AG09309 (cell line): ENCODE measurements at regions not wholly inside any gene's neighbourhood (a gene's known extent, or its start where the extent isn't known, plus 50 kb on each side); places are given as distances from the start of the nearest gene placed in this dataset.

ENCODE experiments used
- DNase-seq: peaks from one replicate; pipeline ENCODE4 v3.0.0-alpha.2; 2010; ENCODE audit warnings: low read depth
- H3K4me3 ChIP-seq: 2 replicates; pipeline ENCODE4 v1.5.1; 2011; ENCODE audit warnings: mild to moderate bottlenecking, low read depth, low read length, moderate library complexity; ENCODE audit not compliant: control insufficient read depth
- TF ChIP-seq, protein P1 (sequence below): IDR thresholded peaks from 2 replicates; pipeline ENCODE4 v1.5.1; 2011; ENCODE audit warnings: mild to moderate bottlenecking, low read depth, low read length, inconsistent platforms; ENCODE audit not compliant: insufficient read depth, control insufficient read depth; ENCODE audit errors: missing control alignments

- TF ChIP-seq, protein P1, sequence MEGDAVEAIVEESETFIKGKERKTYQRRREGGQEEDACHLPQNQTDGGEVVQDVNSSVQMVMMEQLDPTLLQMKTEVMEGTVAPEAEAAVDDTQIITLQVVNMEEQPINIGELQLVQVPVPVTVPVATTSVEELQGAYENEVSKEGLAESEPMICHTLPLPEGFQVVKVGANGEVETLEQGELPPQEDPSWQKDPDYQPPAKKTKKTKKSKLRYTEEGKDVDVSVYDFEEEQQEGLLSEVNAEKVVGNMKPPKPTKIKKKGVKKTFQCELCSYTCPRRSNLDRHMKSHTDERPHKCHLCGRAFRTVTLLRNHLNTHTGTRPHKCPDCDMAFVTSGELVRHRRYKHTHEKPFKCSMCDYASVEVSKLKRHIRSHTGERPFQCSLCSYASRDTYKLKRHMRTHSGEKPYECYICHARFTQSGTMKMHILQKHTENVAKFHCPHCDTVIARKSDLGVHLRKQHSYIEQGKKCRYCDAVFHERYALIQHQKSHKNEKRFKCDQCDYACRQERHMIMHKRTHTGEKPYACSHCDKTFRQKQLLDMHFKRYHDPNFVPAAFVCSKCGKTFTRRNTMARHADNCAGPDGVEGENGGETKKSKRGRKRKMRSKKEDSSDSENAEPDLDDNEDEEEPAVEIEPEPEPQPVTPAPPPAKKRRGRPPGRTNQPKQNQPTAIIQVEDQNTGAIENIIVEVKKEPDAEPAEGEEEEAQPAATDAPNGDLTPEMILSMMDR, result no peak
- no peak overlapping the region for H3K4me3 ChIP-seq
- DNase-seq, result no peak
Observed at GRCh38 chr3:20352546-20353179, 166.7 kb upstream of the SGO1 start.

GRCh38 chr3:20350449-20350848 lies 164.4 kb upstream of the SGO1 start:
- no peak for DNase-seq
- no peak overlapping the region for H3K4me3 ChIP-seq
- TF ChIP-seq, protein P1, result no peak

GRCh38 chr3:20346916-20347315 lies 160.9 kb upstream of the SGO1 start:
- DNase-seq, result no peak
- TF ChIP-seq, protein P1, result no peak

GRCh38 chr3:20346369-20346768 lies 160.4 kb upstream of the SGO1 start:
- no peak overlapping the region for H3K4me3 ChIP-seq
- TF ChIP-seq, protein P1, result no peak

More at GRCh38 chr3:20346916-20347315, 160.9 kb upstream of the SGO1 start:
- H3K4me3 ChIP-seq, result no peak overlapping the region

GRCh38 chr3:20344400-20344959 lies 158.5 kb upstream of the SGO1 start:
- no peak for DNase-seq
- TF ChIP-seq, protein P1, result no peak
- no peak overlapping the region for H3K4me3 ChIP-seq

More at GRCh38 chr3:20346369-20346768, 160.4 kb upstream of the SGO1 start:
- DNase-seq, result no peak

DNA sequence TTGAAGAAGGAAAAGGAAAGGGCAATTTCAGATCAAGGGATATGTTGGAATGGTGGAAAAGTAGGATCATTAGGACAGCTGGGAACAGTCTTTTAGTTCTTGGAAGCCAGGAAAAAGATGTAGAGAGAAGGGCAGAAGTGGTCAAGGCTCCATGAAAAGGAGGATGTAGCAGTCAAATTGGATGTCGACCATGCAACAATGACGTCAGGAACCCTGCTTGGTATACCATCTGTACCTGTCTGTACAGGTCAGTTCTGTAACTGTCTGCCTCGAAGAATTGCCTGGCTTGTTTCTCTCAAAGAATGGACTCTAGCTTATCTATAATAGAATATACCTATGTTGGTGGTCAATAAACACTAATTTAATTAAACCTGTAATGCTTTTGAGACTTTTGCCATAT lies 157.8 kb upstream of the SGO1 start:
- TF ChIP-seq, protein P1, result no peak
- no peak overlapping the region for H3K4me3 ChIP-seq
- DNase-seq, result no peak

DNA sequence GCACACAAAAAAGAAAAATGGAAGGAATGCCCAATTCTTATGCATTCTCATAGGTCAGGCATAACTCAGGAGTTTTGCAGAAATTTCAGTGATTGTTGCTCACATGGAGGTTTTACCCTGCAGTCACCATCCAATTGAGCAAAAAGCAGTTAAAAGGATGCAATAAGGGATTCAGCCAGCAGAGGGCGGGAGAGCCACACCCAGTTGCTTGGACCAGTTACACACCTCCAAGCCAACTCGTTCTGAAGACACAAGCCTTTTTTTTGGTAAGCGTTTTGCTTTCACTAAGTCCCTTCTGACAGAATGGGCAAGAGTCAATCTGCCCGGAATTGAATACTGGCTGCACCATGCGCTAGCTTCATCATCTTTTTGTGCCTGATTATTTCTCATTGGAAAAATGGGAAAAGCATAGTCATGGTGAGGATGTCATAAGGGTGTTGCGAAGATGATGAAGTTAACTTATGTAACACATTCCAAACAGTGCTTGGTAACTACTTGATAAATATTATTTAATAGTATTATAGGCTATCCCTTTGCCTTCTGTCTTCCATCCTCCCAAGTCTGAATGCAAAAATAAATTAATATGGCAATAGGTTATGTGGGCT lies 154.4 kb upstream of the SGO1 start:
- no peak overlapping the region for H3K4me3 ChIP-seq
- DNase-seq, result peak; percentile 53
- TF ChIP-seq, protein P1, result peak; percentile 95
